ENCODE measurements at regions not wholly inside any gene's neighbourhood (a gene's known extent, or its start where the extent isn't known, plus 50 kb on each side); places are given as distances from the start of the nearest gene placed in this dataset.
"Not testable (repeated sequence)": the region's sequence is repeated elsewhere in the genome, so short reads cannot be mapped to it uniquely, and the experiment has no call there.

DNA sequence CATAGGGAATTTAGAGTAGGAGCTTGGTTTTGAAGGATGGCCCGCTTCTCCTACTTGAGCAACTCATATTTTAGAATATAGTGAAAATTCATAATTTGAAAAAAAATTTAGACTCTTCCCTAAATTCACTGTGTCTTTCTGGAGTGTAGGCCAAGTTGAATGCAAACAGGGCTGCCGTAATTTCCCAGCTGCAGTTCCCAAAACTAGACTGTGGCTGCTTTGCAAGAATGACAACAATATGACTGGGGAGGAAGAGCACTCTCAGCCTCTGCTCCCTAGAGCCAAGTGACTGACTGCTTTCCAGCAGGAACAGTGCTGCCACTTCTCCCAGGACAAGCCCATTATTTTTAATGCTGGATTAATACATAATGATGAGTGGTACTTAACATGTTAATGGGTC, 209.0 kb downstream of the RHOU start:
- no peak for DNase-seq (ENCODE audit: extremely low read depth, low read depth)
- TF ChIP-seq, protein P1, sequence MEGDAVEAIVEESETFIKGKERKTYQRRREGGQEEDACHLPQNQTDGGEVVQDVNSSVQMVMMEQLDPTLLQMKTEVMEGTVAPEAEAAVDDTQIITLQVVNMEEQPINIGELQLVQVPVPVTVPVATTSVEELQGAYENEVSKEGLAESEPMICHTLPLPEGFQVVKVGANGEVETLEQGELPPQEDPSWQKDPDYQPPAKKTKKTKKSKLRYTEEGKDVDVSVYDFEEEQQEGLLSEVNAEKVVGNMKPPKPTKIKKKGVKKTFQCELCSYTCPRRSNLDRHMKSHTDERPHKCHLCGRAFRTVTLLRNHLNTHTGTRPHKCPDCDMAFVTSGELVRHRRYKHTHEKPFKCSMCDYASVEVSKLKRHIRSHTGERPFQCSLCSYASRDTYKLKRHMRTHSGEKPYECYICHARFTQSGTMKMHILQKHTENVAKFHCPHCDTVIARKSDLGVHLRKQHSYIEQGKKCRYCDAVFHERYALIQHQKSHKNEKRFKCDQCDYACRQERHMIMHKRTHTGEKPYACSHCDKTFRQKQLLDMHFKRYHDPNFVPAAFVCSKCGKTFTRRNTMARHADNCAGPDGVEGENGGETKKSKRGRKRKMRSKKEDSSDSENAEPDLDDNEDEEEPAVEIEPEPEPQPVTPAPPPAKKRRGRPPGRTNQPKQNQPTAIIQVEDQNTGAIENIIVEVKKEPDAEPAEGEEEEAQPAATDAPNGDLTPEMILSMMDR (IDR thresholded peaks at IDR 0.05; ENCODE audit: low read depth, low read length, missing control alignments) = no peak
- no peak overlapping the region for H3K4me3 ChIP-seq (replicated peaks; ENCODE audit: low read depth, low read length)

DNA sequence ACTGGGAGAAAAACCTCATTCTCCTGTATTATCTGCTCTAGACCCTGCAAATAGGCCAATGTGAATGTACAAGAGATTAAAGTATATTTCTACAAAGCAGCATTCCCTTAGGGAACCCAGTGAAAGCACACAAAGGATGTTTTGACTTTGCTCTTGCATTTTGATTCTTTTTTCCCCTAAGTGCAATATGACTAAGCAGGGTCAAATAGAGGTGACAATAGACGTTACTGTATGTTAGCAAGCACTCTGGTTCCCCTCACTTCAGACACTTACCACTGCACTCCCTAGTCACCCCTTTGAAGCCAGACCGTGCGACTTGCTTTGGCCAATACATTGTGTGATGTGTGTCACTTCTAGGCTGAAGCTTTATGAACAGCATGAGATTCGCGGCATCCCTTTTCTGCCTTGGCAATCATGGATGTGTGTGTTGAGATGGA, 209.7 kb downstream of the RHOU start:
- no peak overlapping the region for H3K4me3 ChIP-seq (replicated peaks; ENCODE audit: low read depth, low read length)
- TF ChIP-seq, protein P1 (IDR thresholded peaks at IDR 0.05; ENCODE audit: low read depth, low read length, missing control alignments) = no peak
- DNase-seq (ENCODE audit: extremely low read depth, low read depth) = no peak

DNA sequence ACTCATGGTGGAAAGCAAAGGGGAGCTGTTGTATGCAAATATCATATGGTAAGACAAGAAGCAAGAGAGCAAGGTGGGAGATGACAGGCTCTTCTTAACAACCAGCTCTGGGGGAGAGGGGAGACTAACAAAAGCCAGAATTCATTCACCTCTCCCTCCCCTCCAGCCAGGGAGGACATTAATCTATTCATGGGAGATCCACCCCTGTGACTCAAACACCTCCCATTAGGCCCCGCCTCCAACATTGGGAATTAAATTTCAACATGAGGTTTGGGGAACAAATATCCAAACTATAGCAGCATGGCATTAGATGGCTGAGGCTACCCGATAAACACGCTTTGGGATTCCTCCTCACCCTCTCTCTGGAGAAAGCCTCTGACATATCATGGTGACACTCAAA, 210.6 kb downstream of the RHOU start:
- no peak overlapping the region for H3K4me3 ChIP-seq (replicated peaks; ENCODE audit: low read depth, low read length)
- TF ChIP-seq, protein P1 (IDR thresholded peaks at IDR 0.05; ENCODE audit: low read depth, low read length, missing control alignments) = no peak
- no peak for DNase-seq (ENCODE audit: extremely low read depth, low read depth)

DNA sequence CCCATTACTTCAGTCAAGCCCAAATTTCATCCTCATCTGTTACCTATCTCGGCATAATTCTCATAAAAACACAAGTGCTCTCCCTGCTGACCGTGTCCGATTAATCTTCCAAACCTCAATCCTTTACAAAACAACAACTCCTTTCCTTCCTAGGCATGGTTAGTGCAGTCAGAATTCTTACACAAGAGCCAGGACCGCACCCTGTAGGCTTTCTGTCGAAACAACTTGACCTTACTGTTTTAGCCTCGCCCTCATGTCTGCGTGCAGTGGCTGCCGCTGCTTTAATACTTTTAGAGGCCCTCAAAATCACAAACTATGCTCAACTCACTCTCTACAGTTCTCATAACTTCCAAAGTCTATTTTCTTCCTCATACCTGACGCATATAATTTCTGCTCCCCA, 214.3 kb downstream of the RHOU start:
- not testable (repeated sequence) for H3K4me3 ChIP-seq (replicated peaks; ENCODE audit: low read depth, low read length); DNase-seq (ENCODE audit: extremely low read depth, low read depth)

DNA sequence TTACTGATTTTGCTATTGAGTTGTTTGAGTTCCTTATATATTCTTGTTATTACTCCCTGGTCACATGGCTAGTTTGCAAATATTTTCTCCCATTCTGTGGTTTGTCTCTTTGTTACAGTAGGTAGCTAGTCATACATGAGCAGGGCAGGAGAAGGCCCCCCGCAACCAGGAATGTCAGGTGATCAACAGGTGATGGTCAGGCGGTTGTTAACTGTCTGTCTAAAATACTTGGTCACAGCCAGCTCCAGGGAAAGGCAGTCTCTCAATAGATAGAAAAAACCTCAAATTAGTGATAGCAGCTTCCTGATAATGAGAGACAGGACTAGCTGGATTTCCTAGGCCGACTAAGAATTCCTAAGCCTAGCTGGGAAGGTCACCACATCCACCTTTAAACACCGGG, 217.9 kb downstream of the RHOU start:
- no peak overlapping the region for H3K4me3 ChIP-seq (replicated peaks; ENCODE audit: low read depth, low read length)
- DNase-seq (ENCODE audit: extremely low read depth, low read depth) = no peak
- TF ChIP-seq, protein P1 (IDR thresholded peaks at IDR 0.05; ENCODE audit: low read depth, low read length, missing control alignments) = no peak

DNA sequence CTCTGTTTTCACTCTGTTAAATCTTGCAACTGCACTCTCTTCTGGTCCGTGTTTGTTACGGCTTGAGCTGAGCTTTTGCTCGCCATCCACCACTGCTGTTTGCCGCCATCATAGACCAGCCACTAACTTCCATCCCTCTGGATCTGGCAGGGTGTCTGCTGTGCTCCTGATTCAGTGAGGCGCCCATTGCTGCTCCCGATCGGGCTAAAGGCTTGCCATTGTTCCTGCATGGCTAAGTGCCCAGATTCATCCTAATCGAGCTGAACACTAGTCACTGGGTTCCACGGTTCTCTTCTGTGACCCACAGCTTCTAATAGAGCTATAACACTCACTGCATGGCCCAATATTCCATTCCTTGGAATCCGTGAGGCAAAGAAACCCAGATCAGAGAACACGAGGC, 218.5 kb downstream of the RHOU start:
- not testable (repeated sequence) for DNase-seq (ENCODE audit: extremely low read depth, low read depth); H3K4me3 ChIP-seq (replicated peaks; ENCODE audit: low read depth, low read length)

DNA sequence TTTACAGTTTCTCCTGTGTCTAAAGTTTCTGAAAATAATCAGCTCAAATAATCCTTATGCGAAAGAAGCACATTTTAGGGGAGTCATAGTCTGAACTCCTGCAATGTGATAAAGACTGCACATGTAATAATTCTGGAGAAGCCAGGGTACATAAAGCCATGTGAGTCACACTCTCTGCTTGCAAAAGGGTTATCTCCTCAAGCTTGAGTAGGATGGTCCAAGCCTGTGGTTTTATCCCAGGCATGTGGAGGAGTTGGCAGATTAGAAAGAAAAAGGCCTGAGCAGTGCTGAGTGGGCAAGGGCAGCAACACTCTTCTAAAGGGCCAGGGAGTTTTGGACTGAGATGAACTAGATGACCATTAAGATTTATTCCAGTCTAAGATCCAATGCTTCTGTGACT, 220.4 kb downstream of the RHOU start:
- TF ChIP-seq, protein P1 (IDR thresholded peaks at IDR 0.05; ENCODE audit: low read depth, low read length, missing control alignments) = no peak
- DNase-seq (ENCODE audit: extremely low read depth, low read depth) = no peak
- H3K4me3 ChIP-seq (replicated peaks; ENCODE audit: low read depth, low read length) = no peak overlapping the region

DNA sequence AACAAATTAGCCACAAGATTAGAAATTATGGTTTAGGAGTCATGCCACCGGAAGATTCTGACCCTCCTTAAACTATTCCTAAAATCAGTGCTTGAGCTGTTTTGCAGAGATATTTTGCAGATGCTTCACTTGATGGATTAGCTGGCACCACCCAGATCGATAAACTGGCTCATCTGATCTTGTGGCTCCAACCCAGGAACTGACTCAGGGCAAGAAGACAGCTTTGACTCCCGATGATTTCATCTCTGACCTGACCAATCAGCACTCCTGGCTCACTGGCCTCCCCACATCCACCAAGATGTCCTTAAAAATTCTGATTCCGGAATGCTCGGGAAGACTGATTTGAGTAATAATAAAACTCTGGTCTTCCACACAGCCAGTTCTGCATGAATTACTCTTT, 221.6 kb downstream of the RHOU start:
- DNase-seq (ENCODE audit: extremely low read depth, low read depth) = no peak
- TF ChIP-seq, protein P1 (IDR thresholded peaks at IDR 0.05; ENCODE audit: low read depth, low read length, missing control alignments) = no peak

More for the DNA sequence above, 221.6 kb downstream of the RHOU start:
- no peak overlapping the region for H3K4me3 ChIP-seq (replicated peaks; ENCODE audit: low read depth, low read length)

Measured in HFF-Myc (cell line).